ENCODE measurements at regions not wholly inside any gene's neighbourhood (a gene's known extent, or its start where the extent isn't known, plus 50 kb on each side); places are given as distances from the start of the nearest gene placed in this dataset.

GRCh38 chr3:83821506-83821905, 1137.3 kb upstream of the CADM2 start:
- no peaks in the 10 kb centered on the region for H3K36me3 ChIP-seq
- ATAC-seq (no peak), DNase-seq (no peak), FAIRE-seq (no peak)
- H3K27me3 ChIP-seq = no peaks in the 10 kb centered on the region
- 36 to 42% methylated on average over 8 of the region's 8 CpGs for WGBS, 2 donors
- no peak overlapping the region for H3K27ac ChIP-seq
- no peak overlapping the region for H3K4me3 ChIP-seq
- no peaks in the 10 kb centered on the region for H3K9me3 ChIP-seq
- H3K4me1 ChIP-seq = no peaks in the 10 kb centered on the region
- no peak for TF ChIP-seq CTCF (IDR thresholded peaks at IDR 0.05)
- intact Hi-C loops (cut with DNase I) = no loop called here

- Histone ChIP-seq H3K4me3 (no peak overlapping the region), H3K36me3 (no peaks in the 10 kb centered on the region), H3K4me1 (no peaks in the 10 kb centered on the region), H3K9me3 (no peaks in the 10 kb centered on the region), H3K27ac (no peak overlapping the region), H3K27me3 (no peaks in the 10 kb centered on the region)
- WGBS, 2 donors = 28 to 31% methylated on average over 1 of the region's 1 CpG
- DNase-seq (no peak), ATAC-seq (no peak), FAIRE-seq (no peak)
- intact Hi-C loops (cut with DNase I) = no loop called here
- TF ChIP-seq CTCF (IDR thresholded peaks at IDR 0.05) = no peak
These were observed 1135.7 kb upstream of the CADM2 start for GRCh38 chr3:83823095-83823494.

GRCh38 chr3:83835040-83835439, 1123.7 kb upstream of the CADM2 start:
- DNase-seq = no peak
- H3K4me1 ChIP-seq = no peaks in the 10 kb centered on the region

GRCh38 chr3:83842511-83842910, 1116.3 kb upstream of the CADM2 start:
- ATAC-seq (no peak), DNase-seq (no peak), FAIRE-seq (no peak)
- Histone ChIP-seq H3K27me3 (no peaks in the 10 kb centered on the region), H3K27ac (no peak overlapping the region), H3K9me3 (no peaks in the 10 kb centered on the region), H3K4me3 (no peak overlapping the region), H3K4me1 (no peaks in the 10 kb centered on the region), H3K36me3 (no peaks in the 10 kb centered on the region)
- WGBS, 2 donors = 13 to 24% methylated on average over 1 of the region's 1 CpG
- intact Hi-C loops (cut with DNase I) = no loop called here
- TF ChIP-seq CTCF (IDR thresholded peaks at IDR 0.05) = no peak

More at GRCh38 chr3:83835040-83835439, 1123.7 kb upstream of the CADM2 start:
- no peak for ATAC-seq
- no peak overlapping the region for H3K27ac ChIP-seq
- 87 to 92% methylated on average over 4 of the region's 4 CpGs for WGBS, 2 donors
- no peaks in the 10 kb centered on the region for H3K27me3 ChIP-seq
- H3K4me3 ChIP-seq = no peak overlapping the region
- H3K9me3 ChIP-seq = no peaks in the 10 kb centered on the region
- no peak for TF ChIP-seq CTCF (IDR thresholded peaks at IDR 0.05)
- no peak for FAIRE-seq
- H3K36me3 ChIP-seq = no peaks in the 10 kb centered on the region
- intact Hi-C loops (cut with DNase I) = no loop called here

- Histone ChIP-seq H3K4me1 (no peaks in the 10 kb centered on the region), H3K27me3 (no peaks in the 10 kb centered on the region), H3K27ac (no peak overlapping the region), H3K36me3 (no peaks in the 10 kb centered on the region), H3K9me3 (no peaks in the 10 kb centered on the region), H3K4me3 (no peak overlapping the region)
- WGBS, 2 donors = 63 to 95% methylated on average over 2 of the region's 2 CpGs
- intact Hi-C loops (cut with DNase I) = no loop called here
- no peak for DNase-seq
- TF ChIP-seq CTCF (IDR thresholded peaks at IDR 0.05) = no peak
- ATAC-seq = no peak
- FAIRE-seq = no peak
These were observed 1115.1 kb upstream of the CADM2 start for GRCh38 chr3:83843716-83844115.

All from pancreas (tissue), 10 donors.